Activated CD4-positive, alpha-beta T cell treated with anti-CD3 and anti-CD28 coated beads, Interleukin-2, amount 10 ng/mL, durations not matched to agents 24 days and 14 days (primary cell): ENCODE measurements at regions not wholly inside any gene's neighbourhood (a gene's known extent, or its start where the extent isn't known, plus 50 kb on each side); places are given as distances from the start of the nearest gene placed in this dataset.
"Not testable (repeated sequence)": the region's sequence is repeated elsewhere in the genome, so short reads cannot be mapped to it uniquely, and the experiment has no call there.

Source experiments
- DNase-seq: peaks from one replicate; pipeline ENCODE4 v3.0.0; 2022
- H3K27ac Mint-ChIP-seq: one replicate; pipeline ENCODE4 v1.8.0; 2022; ENCODE audit warnings: mild to moderate bottlenecking, mixed read lengths
- H3K27me3 Mint-ChIP-seq: one replicate; pipeline ENCODE4 v1.8.0; 2022; ENCODE audit warnings: mixed read lengths
- H3K36me3 Mint-ChIP-seq: one replicate; pipeline ENCODE4 v1.8.0; 2022; ENCODE audit warnings: low read depth, mild to moderate bottlenecking, mixed read lengths
- H3K4me1 Mint-ChIP-seq: one replicate; pipeline ENCODE4 v1.8.0; 2021; ENCODE audit warnings: mixed read lengths
- H3K4me3 Mint-ChIP-seq: one replicate; pipeline ENCODE4 v1.8.0; 2022; ENCODE audit warnings: mild to moderate bottlenecking, moderate library complexity, mixed read lengths
- H3K9me3 Mint-ChIP-seq: one replicate; pipeline ENCODE4 v1.8.0; 2021; ENCODE audit warnings: mixed read lengths
- intact Hi-C: fragments of 100-400 bp; cut with micrococcal nuclease; formaldehyde crosslinking; loops from one replicate; pipeline ENCODE4 v1.15.1; 2023

DNA sequence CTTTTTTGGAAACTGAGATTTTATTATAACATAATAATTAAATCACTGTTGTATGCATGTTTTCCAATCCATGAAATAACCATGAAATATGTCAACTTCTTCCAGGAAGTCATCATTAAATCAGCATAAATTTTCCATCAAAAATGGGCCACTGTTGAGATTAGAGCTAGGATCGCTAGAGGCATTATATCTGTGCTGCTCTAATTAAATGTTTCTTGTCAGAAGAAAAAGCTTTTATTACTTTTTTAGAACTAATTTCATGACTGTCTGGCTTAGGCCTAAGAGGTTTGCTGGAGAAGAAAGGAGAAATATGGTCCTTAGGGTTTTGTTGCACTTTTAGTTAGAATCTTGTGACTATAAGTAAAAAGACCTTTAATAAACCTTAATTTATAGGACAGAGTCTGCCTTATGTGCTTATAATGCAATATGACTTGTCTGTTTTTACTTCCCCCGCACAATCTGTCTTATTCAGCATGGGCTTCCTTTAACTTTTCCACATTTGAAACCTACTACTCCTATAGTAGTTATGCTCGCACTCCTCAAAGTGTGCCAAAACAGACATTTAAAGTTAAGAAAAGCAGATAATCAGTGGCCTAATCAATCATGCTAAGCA lies 363.4 kb upstream of the GCFC2 start:
- Mint-ChIP-seq H3K4me3 (no peak overlapping the region), H3K27me3 (no peaks in the 10 kb centered on the region), H3K27ac (no peak overlapping the region), H3K36me3 (no peaks in the 10 kb centered on the region), H3K9me3 (no peaks in the 10 kb centered on the region), H3K4me1 (no peaks in the 10 kb centered on the region)
- no peak for DNase-seq
- intact Hi-C loops = no loop called here

DNA sequence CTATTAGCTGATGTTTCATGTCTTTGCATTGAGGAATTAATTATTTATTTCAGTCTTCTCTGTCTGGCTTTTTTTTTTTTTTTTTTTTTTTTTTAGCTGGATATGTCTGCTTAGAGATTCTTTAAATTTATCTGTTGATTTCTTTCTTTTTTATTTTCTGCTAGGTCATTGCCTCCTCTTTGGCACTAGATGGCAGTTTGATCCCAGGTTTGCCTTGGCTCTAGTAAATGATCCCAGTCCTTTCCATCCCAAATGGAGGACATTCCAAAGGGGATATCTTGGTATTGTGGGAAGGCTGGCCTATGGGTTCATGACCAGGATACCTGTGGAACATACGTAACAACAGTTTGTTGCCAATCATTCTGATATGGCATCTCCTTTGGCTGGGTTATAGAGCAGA lies 339.5 kb upstream of the GCFC2 start:
- H3K9me3 Mint-ChIP-seq = no peaks in the 10 kb centered on the region
- H3K36me3 Mint-ChIP-seq = no peaks in the 10 kb centered on the region
- no peaks in the 10 kb centered on the region for H3K27me3 Mint-ChIP-seq
- no peaks in the 10 kb centered on the region for H3K4me1 Mint-ChIP-seq
- intact Hi-C loops = no loop called here
- H3K4me3 Mint-ChIP-seq = no peak overlapping the region
- H3K27ac Mint-ChIP-seq = no peak overlapping the region
- DNase-seq = no peak

DNA sequence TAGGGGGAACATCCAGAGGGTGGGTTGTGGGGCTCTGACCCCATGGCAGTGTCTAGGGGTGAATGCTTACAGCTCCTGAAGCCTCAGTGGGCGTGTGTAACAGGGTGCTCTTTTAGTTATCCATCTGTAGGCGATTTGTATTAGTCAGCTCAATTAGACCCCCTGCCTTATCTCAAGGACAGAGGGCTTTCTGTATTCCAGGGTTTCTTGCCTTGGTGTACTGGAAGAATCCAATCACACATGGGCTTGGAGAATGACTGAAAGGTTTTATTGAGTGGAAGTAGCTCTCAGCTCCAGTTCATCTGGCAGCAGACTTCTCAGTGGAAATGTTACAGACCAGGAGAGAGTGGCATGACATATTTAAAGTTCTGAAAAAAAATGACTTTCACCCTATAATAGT lies 334.0 kb upstream of the GCFC2 start:
- no peak for DNase-seq
- Mint-ChIP-seq H3K9me3 (no peaks in the 10 kb centered on the region), H3K4me3 (no peak overlapping the region), H3K4me1 (no peaks in the 10 kb centered on the region), H3K27ac (no peak overlapping the region), H3K36me3 (no peaks in the 10 kb centered on the region), H3K27me3 (no peaks in the 10 kb centered on the region)
- intact Hi-C loops = no loop called here

DNA sequence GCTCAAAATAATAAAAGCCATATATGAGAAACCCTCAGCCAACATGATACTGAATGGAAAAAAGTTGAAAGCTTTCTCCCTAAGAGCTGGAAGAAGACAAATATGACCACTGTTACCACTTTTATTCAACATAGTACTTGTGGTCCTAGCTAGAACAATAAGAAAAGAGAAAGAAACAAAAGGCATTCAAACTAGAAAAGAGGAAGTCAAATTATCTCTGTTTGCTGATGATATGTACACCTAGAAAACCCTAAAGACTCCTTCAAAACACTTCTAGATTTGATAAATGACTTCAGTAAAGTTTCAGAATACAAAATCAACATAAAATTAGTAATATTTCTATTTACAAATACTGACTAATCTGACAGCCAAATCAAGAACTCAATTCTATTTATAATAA lies 328.8 kb upstream of the GCFC2 start:
- Mint-ChIP-seq H3K36me3 (no peaks in the 10 kb centered on the region), H3K4me1 (no peaks in the 10 kb centered on the region), H3K27me3 (no peaks in the 10 kb centered on the region), H3K9me3 (no peaks in the 10 kb centered on the region), H3K27ac (no peak overlapping the region), H3K4me3 (no peak overlapping the region)
- intact Hi-C loops = no loop called here
- DNase-seq = no peak

DNA sequence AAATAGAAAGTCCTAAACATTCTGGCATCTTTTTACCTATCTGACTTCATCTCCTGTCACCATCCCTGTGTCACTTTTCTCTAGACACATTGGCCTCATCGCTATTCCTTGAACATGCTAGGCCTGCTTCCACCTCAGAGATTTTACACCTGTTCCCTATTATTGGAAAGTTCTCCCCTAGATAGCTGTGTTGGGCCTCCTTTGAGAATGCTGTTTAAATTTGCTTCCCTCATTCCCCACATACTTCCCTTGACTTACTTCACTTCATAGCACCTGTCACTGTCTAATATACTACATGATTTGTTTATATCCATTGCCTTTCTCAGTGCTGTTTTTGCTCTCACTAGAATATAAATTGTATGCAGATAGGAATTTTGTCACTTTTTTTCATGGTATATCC lies 317.0 kb upstream of the GCFC2 start:
- no peaks in the 10 kb centered on the region for H3K27me3 Mint-ChIP-seq
- H3K4me1 Mint-ChIP-seq = no peaks in the 10 kb centered on the region
- DNase-seq = no peak
- no peaks in the 10 kb centered on the region for H3K9me3 Mint-ChIP-seq
- no peaks in the 10 kb centered on the region for H3K36me3 Mint-ChIP-seq
- intact Hi-C loops = no loop called here
- no peak overlapping the region for H3K4me3 Mint-ChIP-seq
- H3K27ac Mint-ChIP-seq = no peak overlapping the region

DNA sequence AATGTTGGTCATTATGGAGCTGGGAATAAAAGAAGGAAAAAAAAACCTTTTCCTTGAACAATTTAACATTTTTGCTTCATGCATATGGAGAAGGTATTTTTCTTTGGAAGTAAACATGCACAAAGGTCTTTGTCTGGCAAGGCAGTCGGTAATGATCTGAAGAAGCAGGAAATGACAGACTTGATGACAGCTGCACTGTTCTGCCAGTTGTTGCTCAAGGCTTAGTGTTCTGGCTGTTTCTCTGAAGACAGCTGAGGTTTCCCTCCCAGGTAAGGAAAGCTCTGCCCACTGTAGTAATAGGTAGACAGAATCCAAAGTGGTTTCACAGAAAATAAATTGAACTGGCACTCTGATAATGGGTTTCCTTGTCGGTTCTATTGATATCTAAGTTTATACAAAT lies 308.4 kb upstream of the GCFC2 start:
- intact Hi-C loops = no loop called here
- H3K4me3 Mint-ChIP-seq = no peak overlapping the region
- no peak overlapping the region for H3K27ac Mint-ChIP-seq
- H3K4me1 Mint-ChIP-seq = no peaks in the 10 kb centered on the region
- no peak for DNase-seq
- H3K9me3 Mint-ChIP-seq = no peaks in the 10 kb centered on the region
- no peaks in the 10 kb centered on the region for H3K27me3 Mint-ChIP-seq
- H3K36me3 Mint-ChIP-seq = no peaks in the 10 kb centered on the region

DNA sequence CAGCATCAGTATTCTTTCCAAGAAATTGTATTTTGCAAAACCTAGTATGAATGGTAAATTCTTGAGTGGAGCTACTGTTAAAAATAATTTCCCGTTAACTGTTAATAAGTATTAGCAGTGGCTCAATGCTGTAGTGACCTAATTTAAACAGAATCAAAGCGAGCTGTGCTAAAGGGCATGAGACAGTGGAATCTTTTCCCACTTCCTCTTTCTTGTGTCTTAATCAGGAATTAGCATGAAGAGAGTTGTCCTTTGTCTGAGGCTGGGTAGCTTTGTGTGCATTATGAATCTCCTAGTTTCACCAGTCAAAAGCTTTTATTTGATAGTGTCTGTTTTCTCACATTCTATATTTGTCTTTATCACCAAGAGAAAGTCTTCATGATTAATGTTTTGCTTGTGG lies 298.8 kb upstream of the GCFC2 start:
- DNase-seq = no peak
- Mint-ChIP-seq H3K9me3 (peaks cover 9% of the 10 kb centered on the region), H3K27me3 (no peaks in the 10 kb centered on the region), H3K4me3 (no peak overlapping the region), H3K36me3 (no peaks in the 10 kb centered on the region), H3K4me1 (no peaks in the 10 kb centered on the region), H3K27ac (no peak overlapping the region)
- intact Hi-C loops = no loop called here

DNA sequence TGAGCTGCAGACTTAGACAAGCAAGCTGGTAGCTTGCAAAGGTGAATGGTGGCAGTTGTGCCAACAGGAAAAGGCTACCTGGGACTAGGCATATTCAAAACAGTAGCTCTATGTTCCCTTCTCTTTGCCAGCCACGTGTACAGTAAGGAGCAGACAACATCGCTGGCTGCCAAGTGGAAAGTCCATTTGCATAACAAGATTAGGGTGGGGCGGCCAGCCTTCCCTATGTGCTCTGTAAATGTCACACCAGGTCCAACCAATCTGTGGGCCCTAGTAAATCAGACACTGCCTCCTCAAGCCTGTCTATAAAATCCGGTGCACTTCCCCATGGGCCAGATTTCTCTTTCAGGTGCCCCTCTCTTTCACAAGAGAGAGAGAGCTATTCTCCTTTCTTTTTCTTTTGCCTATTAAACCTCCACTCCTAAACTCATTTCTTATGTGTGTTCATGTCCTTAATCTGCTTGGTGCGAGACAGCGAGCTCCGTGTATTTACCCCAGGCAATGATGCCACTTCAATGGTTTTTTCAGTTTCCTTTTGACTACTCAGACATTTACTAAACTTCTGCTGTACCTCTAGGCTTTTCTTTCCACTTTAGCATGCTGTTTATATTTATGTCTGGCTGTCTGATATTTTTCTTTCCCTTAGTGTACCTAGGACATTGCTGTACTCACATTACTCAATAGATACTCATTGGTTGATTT lies 297.4 kb upstream of the GCFC2 start:
- Mint-ChIP-seq H3K4me1 (no peaks in the 10 kb centered on the region), H3K27me3 (no peaks in the 10 kb centered on the region), H3K4me3 (no peak overlapping the region), H3K27ac (no peak overlapping the region), H3K9me3 (peaks cover 9% of the 10 kb centered on the region), H3K36me3 (no peaks in the 10 kb centered on the region)
- no peak for DNase-seq
- intact Hi-C loops = no loop called here

DNA sequence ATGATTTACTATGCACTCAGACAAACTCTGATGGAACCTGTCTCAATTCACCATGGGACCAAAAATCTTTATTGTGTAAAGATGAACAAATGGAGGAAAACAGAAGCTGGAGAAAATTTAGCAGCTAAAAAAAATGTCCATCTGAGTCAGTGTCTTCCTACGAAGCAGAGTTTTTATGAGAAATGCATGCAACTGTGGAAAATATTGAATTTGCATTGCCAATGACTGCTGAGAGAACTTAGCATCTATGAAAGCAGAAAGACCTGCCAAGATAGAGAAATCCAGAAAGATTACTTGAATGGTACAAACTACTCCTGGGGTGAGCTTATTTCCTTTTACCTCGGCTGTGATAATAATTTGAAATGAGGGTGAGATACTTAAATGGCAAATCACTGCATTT lies 289.7 kb upstream of the GCFC2 start:
- Mint-ChIP-seq H3K27me3 (no peaks in the 10 kb centered on the region), H3K4me3 (no peak overlapping the region)
- intact Hi-C loops = no loop called here

DNA sequence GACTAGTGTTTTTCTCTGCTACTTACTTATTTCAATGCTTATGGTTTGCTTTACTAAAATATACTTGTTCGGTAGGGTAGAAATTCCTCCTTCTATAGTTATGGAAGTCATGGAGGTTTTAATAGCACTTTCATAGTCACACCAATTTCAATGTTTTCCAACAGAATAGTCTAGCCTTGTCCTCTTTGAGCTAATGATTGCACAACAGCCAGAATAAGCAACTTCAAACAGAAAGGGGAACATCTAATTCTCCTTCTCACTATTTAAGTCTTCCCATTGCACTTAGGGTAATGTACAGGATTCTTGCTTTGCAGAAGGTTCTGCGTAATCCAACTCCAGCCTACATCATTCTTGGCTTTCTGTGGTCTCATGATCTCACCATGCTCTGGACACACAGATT lies 287.7 kb upstream of the GCFC2 start:
- H3K9me3 Mint-ChIP-seq = peaks cover 7% of the 10 kb centered on the region
- DNase-seq = no peak

More for the DNA sequence above, 289.7 kb upstream of the GCFC2 start:
- no peak overlapping the region for H3K27ac Mint-ChIP-seq
- H3K36me3 Mint-ChIP-seq = no peaks in the 10 kb centered on the region
- H3K4me1 Mint-ChIP-seq = no peaks in the 10 kb centered on the region
- peaks cover 4% of the 10 kb centered on the region for H3K9me3 Mint-ChIP-seq
- no peak for DNase-seq

DNA sequence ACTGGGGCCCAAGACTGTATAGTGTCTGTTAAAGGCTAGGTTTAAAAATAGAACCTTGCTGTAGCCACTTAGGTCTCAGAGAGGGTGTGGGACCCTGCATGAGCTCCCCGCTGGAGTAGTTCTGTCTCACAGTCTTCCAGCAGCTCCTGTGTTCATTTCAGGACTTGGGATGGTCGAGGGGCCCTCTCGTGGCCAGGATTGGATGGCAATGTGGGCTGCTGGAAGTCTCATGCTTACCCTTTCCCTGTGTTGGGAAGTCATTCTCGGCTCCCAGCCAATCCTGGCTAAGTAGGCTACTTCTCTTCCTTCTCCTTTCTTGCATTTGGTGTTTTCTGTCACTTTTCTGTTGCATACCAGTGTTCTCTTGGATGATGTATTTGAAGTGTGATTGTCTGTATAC lies 284.0 kb upstream of the GCFC2 start:
- intact Hi-C loops = no loop called here

More for the DNA sequence above, 287.7 kb upstream of the GCFC2 start:
- Mint-ChIP-seq H3K27me3 (no peaks in the 10 kb centered on the region), H3K27ac (no peak overlapping the region), H3K4me3 (no peak overlapping the region), H3K4me1 (no peaks in the 10 kb centered on the region), H3K36me3 (no peaks in the 10 kb centered on the region)
- intact Hi-C loops = no loop called here

DNA sequence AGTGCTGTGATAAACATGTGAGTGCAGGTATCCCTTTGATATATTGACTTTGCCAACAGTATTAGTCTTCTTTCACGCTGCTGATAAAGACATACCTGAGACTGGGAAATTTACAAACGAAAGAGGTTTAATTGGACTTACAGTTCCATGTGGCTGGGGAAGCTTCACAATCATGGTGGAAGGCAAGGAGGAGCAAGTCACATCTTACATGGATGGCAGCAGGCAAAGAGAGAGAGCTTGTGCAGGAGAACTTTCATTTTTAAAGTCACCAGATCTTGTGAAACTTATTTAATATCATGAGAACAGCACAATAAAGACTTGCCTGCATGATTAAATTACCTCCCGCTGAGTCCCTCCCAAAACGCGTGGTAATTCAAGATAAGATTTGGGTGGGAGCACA lies 277.9 kb upstream of the GCFC2 start:
- H3K27me3 Mint-ChIP-seq, intact Hi-C loops, DNase-seq, H3K27ac Mint-ChIP-seq, H3K4me1 Mint-ChIP-seq, H3K4me3 Mint-ChIP-seq, H3K36me3 Mint-ChIP-seq, H3K9me3 Mint-ChIP-seq: not testable (repeated sequence)

More for the DNA sequence above, 284.0 kb upstream of the GCFC2 start:
- DNase-seq = no peak
- H3K36me3 Mint-ChIP-seq = no peaks in the 10 kb centered on the region
- peaks cover 9% of the 10 kb centered on the region for H3K9me3 Mint-ChIP-seq
- H3K27me3 Mint-ChIP-seq = no peaks in the 10 kb centered on the region
- no peaks in the 10 kb centered on the region for H3K4me1 Mint-ChIP-seq
- H3K4me3 Mint-ChIP-seq = no peak overlapping the region
- no peak overlapping the region for H3K27ac Mint-ChIP-seq

DNA sequence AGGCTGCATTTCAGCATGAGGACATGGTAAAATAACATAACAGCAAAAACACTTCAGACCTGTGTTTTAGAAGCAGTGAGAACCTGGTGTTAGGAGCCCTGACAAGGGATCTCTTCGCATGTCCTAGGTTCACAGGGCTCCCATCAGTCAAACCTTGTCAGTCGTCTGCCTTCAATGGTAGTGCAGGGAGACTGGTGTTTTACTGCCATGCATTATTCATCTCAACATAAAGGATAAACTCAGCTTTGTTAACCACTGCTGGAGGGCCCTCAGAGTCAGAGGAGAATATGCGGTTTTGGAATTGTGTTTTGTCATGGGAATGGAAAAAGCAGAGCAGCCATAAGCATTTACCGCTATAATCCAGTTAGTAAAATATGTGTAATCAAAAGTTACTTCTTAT lies 275.9 kb upstream of the GCFC2 start:
- no peak for DNase-seq
- Mint-ChIP-seq H3K4me3 (no peak overlapping the region), H3K27ac (no peak overlapping the region), H3K27me3 (no peaks in the 10 kb centered on the region), H3K36me3 (no peaks in the 10 kb centered on the region), H3K9me3 (no peaks in the 10 kb centered on the region), H3K4me1 (no peaks in the 10 kb centered on the region)
- intact Hi-C loops = no loop called here

DNA sequence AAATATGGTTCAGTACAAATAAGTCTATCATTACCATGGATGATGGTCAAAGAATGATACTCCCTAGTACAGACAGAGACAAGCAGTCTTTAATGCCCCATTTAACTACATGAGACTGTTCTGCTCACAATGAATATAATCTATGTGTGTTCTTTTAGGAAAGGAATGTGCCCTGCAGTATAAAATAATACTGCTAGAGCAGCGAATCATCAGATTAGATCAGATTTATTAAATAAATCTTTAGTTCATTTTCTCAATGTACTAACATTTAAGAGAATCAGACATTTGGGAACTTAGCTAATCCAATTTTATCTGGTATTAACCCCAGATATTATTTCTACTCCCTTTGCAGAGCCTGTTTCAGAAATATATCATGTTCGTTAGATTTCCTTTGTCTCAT lies 272.0 kb upstream of the GCFC2 start:
- intact Hi-C loops = no loop called here
- no peak overlapping the region for H3K27ac Mint-ChIP-seq
- peaks cover 13% of the 10 kb centered on the region for H3K9me3 Mint-ChIP-seq
- H3K27me3 Mint-ChIP-seq = no peaks in the 10 kb centered on the region
- no peak for DNase-seq
- no peak overlapping the region for H3K4me3 Mint-ChIP-seq
- no peaks in the 10 kb centered on the region for H3K4me1 Mint-ChIP-seq
- no peaks in the 10 kb centered on the region for H3K36me3 Mint-ChIP-seq

DNA sequence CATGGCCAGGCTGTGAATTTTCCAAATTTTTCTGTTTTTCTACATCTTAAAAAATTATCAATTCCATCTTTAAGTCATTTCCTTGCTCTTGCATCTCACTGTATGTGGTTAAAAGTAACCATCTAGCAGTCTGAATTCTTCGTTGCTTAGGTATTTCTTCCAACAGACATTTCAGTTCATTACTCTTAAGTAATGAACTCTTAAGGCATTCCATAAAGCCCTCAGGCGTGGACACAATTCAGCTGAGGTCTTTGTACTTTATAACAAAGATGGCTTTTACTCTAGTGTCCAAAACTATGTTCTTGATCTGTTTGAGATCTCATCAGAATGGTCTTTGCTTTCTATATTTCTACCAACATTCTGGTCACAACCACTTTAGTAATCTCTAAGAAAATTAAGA lies 253.9 kb upstream of the GCFC2 start:
- Mint-ChIP-seq H3K4me1 (no peaks in the 10 kb centered on the region), H3K27ac (no peak overlapping the region), H3K9me3 (no peaks in the 10 kb centered on the region), H3K4me3 (no peak overlapping the region), H3K36me3 (no peaks in the 10 kb centered on the region), H3K27me3 (no peaks in the 10 kb centered on the region)
- intact Hi-C loops = no loop called here
- no peak for DNase-seq
